Muscle of back (tissue), 3 donors: ENCODE measurements at regions not wholly inside any gene's neighbourhood (a gene's known extent, or its start where the extent isn't known, plus 50 kb on each side); places are given as distances from the start of the nearest gene placed in this dataset.
"Not testable (repeated sequence)": the region's sequence is repeated elsewhere in the genome, so short reads cannot be mapped to it uniquely, and the experiment has no call there.

ENCODE experiments used
- DNase-seq, 3 donors: peaks; one replicate each; pipeline versions ENCODE4 v3.0.0 to v3.0.0-alpha.2; 2013

DNA sequence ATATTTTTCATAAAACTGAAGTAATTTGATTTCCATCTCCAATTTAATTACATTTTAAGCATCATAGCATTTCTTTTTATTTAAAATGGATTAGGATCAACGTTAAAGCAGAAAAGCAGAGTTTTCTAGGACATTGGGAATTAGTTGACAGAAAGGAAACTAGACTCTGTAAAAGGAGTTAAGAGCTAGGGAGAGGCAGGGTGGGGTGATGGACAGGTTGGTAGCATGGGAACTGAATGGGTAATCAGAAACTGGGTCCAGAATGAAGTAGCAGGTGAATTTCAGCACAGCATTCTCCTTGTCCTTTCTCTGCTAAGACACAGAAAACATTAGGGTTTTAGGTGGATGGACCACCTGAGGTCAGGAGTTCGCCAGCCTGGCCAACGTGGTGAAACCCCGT lies 97.6 kb downstream of the ANAPC4 start:
- no peak for DNase-seq

DNA sequence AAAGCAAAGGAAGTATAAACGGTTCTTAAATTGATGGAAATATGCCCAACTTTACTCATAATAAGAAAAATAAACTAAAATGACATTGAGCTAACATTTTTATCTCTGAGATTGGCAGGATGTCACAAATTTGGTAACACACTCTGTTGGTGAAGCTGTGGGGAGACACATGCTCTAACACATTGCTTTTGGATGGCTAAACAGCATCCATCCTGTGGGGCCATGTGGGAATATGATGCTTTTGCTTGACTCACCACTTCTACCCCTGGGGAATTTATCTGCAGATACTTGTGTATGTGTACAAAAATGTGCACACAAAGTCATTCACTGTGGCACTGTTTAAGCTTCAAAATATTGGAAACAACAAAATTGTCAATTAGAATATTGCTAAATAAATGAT lies 100.2 kb downstream of the ANAPC4 start:
- DNase-seq = no peak

DNA sequence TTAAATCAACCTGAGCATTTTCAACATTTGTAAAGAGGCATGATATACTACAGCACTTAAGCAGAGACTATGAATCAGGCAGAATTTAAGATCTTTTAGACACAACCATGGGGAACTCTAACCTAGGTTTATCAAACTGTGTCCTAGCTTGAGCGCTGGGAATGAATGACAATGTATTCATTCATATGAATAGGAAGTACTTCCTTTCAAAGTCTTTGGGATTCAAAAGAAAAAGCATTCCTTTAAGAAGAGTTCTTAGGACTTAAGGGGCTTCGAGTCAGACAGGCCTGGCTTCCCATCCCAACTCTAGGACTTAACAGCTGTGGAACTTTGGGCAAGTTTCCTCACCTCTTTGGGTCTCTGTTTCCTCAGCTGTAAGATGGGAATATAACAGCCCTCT lies 104.6 kb downstream of the ANAPC4 start:
- DNase-seq = no peak

DNA sequence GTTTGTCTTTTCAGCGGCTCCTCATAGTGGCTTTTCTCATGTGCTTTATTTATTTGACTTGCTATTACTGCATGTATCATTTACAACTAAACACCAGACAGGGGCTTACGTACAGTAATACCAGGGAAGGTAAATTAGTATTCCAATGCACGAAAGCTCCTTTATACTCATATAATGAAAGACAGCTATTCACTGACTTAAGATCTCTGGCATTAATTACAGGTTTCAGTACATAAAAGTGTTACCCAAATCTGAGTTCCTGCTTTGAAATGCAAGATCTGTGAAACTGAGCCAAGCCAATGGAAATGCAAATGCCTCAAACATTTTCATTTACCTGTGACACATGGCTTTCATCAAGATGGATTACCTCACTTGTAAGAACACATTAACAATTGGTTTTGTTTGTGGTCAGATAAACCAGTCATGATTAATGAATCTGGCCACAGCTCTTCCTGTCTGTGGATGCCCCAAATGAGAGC lies 107.2 kb downstream of the ANAPC4 start:
- no peak for DNase-seq

DNA sequence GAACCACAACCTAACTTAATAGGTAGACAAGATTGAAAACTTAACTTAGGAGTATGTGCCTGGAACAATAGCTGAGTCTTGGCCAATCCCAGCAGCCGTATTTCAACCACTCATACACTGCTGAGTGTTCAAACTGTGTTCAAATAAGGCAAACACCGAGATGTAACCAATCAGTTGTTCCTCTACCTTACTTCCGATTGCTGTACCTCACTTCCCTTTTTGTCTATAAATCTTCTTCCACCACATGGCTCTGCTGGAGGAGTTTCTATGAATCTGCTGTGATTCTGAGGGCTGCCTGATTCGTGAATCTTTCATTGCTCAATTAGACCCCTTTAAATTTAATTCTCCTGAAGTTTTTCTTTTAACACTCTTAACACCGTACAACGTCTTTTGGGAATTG lies 108.0 kb downstream of the ANAPC4 start:
- DNase-seq = no peak

DNA sequence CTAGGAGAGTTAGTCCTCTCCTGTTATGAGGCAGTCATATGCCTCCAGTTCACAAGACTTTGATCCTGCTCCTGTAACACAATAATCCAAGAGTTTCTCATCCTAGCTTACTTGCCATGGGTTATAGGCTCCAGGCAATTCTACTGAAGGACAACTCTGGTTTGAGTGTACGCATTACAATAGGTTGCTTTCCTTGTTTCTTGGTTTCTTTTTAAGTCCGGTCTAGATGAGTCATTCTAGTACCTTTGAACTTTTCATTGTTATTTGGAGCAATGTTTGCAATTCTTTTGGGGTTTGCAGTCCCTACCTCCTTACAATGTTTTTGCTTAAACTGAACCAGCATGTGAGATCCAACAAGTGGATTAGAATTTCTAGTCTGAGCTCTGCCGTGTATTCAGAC lies 109.1 kb downstream of the ANAPC4 start:
- no peak for DNase-seq

DNA sequence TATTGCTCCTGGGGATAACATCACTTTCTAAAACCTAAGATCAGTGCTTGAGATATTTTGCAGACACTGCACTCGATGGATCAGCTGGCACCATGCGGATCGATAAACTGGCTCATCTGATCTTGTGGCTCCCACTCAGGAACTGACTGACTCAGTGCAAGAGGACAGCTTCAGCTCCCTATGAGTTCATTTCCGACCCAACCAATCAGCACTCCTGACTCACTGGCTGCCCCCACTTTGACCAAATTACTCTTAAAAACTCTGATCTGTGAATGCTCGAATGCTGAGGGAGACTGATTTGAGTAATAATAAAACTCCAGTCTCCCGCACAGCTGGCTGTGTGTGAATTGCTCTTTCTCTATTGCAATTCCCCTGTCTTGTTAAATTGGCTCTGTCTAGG lies 110.1 kb downstream of the ANAPC4 start:
- DNase-seq = no peak

DNA sequence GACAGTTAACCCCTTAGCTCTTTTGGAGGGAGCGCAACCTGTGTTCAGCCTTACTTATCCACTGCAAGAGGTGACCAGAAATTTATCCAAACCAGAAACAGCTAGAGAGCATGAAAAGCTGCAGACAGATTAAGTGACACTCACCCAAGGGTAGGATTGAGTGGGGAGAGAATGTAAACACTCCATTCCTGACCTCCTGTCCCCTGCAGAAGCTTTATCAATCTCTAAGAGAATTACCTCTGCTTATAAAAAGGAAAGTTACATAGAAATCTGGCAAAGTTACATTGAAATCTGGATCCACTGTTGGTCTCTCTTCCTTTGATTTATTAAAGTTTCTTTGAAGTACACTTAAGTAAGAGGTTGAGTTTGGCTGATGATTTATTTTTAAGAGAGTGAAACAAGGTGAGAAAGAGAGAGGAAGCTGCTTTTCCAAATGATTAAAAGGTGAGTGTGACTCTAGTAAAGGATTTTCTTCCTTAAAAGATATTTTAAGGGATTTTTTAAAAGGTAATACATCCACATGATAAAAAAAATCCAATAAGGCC lies 112.3 kb downstream of the ANAPC4 start:
- DNase-seq = no peak

DNA sequence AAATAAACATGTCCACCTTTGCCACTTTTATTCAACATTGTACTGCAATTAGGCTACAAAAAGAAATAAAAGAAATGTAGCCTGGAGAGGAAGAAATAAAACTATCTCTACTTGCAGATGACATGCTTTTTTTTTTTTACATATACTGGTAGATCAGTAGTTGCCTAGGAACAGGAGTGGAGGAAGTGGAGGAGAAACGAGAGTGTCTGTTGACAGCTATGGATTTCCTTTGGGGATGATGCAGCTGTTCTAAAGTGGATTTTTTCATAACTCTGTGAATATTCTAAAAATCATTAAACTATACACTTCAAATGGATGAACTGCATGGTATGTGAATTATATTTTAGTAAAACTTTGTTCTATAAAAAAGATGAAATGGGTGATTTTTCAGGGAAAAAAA lies 116.4 kb downstream of the ANAPC4 start:
- peak in 1 of 3 donors; percentile 27 for DNase-seq

DNA sequence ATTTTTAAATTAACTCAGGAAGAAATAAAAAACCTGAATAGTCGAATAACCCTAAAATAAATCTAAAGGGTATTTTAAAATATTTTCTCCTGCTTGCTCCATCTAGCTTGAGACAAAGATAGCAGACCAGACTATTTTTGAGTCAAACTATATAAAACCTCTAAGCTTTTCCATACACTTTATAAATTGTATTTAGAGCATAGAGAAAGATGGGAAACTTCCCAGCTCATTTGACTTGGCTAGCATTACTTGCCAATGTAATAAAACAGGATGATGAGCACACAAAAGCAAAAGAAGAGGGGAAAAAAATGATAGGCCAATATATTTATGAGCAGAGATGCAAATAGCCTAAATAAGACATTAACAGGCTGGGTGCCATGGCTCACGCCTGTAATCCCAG lies 117.1 kb downstream of the ANAPC4 start:
- DNase-seq = peak in 1 of 3 donors; percentile 19

DNA sequence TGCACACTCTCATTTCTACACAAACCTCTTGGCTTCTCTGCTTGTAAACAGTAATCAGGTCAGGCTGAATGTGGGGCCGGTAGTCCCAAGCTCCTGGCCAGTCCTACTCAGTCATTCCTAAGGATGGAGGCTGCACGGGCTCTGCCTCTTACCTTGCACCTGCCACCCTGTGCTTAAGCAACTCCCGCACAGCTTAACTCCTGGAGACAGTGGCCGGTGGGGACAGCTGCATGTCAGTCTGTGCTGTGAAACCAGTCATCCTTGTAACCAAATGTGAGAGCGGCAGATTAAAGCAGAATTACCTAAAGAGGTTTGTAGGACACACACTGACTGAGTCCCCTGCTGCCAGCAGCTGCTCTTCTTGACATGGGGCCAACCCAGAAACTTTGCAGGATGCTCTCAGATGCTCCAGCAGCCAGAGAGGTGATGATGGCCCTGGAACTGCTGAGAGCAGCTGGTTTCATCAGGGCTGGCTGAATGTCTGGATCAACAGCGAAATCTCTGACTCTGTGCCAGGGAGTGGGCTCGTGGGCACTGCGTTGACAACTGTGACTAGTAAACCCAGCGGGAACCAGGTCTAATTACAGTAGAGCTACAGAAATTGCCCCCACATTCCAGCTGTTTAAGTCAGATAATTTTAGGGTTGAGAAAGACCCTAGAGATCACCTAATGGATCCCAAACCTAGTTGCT lies 123.7 kb downstream of the ANAPC4 start:
- peak; percentile 71 to 77 (median 72) for DNase-seq

DNA sequence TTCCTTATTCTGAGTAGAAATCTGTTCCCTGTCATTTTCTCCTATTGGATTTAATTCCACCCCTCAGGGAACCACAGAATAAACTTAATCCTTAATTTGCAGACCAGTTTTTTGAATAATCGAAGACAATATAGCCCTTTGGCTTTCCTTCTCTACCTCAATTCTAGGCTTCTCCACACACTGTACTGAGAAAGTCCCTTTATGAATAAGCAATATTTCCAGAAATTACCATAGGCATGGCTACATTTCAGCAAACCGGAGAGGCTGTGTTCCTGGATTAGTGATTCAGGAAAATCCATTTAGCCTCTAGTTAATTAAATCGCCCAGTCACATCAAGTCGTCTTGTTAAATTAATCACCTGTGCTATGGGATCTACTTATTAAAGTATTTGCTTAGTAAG lies 125.1 kb downstream of the ANAPC4 start:
- no peak for DNase-seq

DNA sequence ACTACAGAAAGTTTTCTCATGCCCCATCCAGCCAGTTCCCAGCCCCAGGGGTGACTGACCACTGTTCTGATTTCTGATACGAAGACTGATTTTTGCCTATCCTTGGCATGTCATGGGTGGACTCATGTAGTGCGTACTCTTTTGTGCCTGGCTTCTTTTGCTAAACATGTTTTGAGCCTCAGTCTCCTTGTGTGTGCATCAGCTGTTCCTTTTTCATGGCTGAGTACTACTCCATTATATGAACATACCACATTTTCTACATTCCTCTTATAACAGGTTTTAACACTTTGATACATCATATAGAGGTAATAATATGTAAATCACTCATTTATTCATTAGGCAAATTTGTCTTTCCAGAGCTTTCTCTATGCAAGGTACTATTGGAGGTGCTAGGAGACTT lies 126.7 kb downstream of the ANAPC4 start:
- DNase-seq = no peak

DNA sequence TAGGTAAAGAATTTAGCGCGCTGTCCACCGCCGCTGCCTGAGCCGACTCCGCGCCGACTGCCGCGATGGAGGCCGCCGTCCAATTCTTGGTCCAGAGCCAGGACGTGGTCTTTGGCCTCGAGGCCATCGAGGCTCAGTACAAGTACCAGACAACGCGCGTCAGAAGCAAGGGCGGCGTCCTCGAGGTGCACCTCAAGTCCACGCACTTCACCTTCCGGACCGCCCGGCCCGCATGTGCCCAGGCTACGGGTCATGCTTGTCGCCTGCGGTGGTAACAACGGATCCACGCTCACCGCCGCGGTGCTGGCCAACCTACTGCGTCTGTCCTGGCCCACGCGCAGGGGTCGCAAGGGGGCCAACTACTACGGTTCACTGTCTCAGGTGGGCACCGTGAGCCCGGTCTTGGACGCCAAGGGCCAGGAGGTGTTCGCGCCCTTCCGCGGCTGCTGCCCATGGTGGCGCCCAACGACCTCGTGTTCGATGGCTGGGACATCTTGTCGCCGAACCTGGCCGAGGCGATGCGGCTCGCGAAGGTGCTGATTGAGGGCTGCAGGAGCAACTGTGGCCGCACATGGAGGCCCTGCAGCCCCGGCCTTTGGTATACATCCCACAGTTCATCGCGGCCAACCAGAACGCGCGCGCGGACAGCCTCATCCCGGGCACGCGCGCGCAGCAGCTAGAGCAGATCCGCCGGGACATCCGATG lies 128.0 kb downstream of the ANAPC4 start:
- no peak for DNase-seq

DNA sequence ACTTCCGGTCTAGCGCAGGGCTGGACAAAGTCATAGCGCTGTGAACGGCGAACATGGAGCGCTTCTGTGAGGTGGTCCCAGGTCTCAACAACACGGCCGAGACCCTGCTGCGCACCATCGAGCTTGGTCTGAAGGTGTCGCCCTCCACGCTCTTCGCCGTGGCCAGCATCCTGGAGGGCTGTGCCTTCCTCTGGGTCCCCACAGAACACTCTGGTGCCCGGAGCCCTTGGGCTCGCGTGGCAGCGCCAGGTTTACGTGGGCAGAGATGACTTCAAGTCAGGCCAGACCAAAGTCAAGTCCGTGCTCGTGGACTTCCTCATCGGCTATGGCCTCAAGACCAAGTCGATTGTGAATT lies 128.6 kb downstream of the ANAPC4 start:
- DNase-seq = no peak

DNA sequence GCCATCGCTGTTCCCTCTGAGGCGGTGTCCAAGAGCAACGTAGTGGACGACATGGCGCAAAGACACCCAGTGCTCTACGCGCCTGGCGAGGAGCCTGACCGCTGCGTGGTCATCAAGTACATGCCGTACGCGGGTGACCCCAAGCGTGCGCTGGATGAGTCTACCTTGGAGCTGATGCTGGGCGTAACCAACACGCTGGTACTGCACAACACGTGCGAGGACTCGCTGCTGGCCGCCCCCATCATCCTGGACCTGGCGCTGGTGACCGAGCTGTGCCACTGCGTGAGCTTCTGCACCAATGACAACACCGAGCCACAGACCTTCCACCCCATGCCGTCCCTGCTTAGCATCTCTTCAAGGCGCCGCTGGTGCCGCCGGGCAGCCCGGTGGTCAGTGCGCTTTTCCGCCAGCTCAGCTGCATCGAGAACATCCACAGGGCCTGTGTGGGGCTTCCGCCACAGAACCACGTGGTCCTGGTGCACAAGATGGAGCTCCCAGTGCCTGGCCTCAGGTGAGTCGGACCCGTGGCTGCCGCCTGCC lies 129.0 kb downstream of the ANAPC4 start:
- DNase-seq = no peak

DNA sequence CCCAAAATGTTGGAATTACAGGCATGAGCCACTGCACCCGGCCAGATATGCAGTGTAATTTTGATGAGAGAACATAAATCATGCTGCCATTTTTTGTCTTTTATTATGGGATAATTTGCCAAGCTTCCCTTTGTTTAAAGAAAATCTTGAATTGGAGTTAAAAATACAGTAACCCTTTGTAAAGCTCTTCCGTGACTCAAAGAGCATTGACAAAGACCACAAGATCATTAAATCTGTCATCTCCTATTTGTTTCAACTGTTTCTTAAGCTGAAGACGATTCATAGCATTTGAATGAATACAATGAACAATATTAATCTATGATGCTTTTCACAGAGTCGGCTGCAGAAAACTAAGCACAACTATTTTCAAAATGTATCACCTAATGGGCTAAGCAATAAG lies 132.6 kb downstream of the ANAPC4 start:
- no peak for DNase-seq

DNA sequence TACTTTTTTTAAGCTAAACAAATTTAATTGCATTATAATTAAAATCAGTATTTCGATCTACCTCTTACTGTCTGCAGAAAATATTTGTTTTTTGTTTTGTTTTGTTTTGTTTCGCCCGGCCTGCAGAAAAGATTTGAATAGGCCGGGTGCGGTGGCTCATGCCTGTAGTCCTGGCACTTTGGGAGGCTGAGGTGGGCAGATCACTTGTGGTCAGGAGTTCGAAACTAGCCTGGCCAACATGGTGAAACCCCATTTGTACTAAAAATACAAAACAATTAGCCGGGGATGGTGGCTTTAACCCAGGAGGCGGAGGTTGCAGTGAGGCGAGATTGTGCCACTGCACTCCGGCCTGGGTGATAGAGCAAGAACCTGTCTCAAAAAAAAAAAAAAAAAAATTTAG lies 134.8 kb downstream of the ANAPC4 start:
- DNase-seq = not testable (repeated sequence)

DNA sequence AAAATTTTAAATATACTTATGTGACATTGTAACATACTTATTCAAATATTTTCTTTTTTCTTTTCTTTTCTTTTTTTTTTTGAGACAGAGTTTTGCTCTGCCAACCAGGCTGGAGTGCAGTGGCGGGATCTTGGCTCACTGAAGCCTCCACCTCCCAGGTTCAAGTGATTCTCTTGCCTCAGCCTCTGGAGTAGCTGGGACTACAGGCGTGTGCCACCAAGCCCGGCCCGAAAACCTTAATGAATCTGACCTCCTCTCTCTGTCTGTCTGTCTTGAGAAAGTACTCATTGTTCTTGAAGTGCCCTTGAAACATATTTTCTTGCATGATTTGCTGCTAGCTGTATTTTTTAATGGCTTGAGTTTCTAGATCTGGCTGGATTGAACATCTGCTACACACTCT lies 136.8 kb downstream of the ANAPC4 start:
- DNase-seq = no peak

DNA sequence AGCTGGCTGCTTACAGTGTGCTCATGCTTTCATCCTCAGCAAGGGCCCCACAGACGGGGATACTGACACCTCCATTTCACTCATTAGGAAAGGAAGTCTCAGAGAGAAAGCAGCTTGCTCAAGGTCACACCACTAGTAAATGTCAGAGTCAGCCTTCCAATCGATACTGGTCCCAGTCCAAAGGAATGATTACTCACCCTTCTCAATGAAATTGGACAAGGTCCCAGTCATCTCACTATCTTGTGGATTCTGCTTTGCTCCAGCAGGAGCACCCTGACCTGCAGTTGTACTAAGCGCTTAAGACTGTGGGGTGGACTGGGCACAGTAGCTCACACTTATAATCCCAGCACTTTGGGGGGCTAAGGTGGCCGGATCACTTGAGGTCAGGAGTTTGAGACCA lies 132.2 kb upstream of the SLC34A2 start:
- no peak for DNase-seq

DNA sequence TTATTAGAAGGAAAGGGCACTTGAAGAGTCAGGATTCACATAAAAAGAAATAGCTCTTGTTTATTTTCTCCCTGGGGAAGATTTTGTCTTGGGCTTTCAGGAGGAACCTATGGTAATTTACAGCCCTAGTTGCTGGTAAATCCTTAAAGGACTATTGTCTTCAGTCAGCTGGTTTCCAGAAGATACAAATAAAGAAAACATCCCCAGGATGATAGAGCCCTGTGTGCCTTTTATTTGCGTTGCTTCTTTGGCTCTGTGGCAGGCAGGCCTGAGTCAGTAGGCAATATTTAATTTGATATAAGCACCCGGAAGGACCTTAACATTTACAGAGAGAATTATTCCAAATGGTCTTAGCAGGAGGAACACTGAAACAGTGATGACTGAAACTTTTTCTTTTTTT lies 131.0 kb upstream of the SLC34A2 start:
- DNase-seq = no peak

DNA sequence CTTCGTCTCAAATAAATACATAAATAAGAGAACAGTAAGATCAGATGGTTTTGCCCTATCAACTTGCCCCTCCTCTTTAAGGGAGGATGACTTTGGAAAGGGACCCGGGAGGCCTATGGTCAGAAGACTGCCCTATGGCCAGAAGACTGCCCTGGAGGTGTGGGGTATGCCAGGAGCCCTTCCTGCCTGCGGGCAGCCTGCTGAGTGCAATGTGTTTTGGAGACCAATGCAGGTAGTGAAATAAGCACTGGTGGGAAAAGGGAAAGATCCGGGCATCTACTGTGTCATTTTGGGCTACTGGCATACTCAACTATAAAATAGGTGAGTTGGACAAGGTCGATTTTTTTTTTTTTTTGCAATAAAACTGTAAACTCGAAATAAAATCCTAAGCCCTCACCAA lies 129.8 kb upstream of the SLC34A2 start:
- DNase-seq = no peak

DNA sequence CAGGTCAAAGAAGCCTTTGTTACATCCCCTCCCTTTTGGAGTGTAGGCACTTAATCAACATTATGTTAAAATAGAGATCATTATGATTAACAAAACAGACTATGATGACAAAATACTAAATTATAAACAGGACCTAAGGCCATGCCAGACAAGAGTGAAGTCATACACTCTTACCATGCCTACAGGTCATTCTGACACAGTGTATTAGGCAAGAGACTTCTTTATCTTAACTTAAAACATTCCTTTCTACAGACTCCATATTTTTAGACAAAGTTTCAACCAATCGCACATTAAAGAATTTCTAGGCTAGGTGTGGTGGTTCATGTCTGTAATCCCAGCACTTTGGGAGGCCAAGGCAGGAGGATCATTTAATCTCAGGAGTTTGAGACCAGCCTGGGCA lies 128.6 kb upstream of the SLC34A2 start:
- DNase-seq = no peak
